ENCODE measurements at regions not wholly inside any gene's neighbourhood (a gene's known extent, or its start where the extent isn't known, plus 50 kb on each side); places are given as distances from the start of the nearest gene placed in this dataset.
"Not testable (repeated sequence)": the region's sequence is repeated elsewhere in the genome, so short reads cannot be mapped to it uniquely, and the experiment has no call there.

- no peak for DNase-seq
Measured at GRCh38 chr7:51644216-51644615, 327.6 kb upstream of the COBL start.

GRCh38 chr7:51640841-51641240 is 324.2 kb upstream of the COBL start:
- DNase-seq: no peak

DNA sequence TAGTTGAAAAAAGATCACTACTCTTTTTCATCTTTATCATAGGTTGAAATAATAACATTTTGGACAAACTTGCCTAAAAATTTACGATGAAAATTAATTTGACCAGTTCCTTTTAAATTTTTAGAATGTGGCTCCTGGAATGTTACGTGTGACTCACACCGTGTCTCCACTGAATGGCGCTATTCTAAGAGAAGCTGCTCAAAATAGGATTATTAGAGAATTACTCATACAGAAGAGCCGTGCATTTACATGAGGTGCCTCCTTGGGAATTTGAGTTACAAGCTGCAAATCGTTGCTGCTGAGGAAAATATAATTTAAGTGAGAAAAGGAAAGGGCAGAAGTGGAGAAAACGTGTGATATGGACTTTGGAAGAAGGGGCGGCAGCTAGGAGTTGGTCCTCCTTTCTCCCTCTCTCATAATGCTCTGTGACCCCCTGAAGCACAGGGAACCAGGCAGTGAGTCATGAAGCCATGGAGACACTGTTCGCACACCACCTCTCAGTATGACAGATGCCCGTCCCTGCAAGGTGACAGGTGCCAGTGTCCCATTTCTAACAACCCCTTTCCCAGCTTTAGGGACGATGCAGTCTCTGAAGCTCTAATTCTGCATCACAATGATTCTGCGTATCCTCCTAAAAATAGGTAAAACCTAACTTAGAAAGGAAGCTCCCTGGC is 323.2 kb upstream of the COBL start:
- DNase-seq: no peak

- no peak for DNase-seq
Measured at GRCh38 chr7:51636503-51636902, 319.9 kb upstream of the COBL start.

DNA sequence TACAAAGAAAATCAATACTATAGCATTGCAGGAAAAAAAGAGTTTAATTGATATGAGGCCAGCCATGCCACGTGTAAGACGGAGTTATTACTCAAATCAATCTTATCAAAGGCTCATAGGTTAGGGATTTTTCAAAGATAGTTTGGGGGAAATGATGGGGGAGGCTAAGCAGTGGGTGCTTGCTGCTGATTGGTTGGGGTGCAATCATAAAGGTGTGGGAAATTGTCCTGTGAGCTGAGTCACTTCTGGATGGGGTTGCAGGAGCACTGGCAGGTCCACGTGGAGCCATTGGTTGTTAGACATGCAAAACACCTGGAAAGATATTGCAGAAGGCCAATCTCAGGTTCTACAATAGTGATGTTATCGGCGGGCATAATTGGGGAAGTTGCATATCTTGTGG is 319.2 kb upstream of the COBL start:
- no peak for DNase-seq

DNA sequence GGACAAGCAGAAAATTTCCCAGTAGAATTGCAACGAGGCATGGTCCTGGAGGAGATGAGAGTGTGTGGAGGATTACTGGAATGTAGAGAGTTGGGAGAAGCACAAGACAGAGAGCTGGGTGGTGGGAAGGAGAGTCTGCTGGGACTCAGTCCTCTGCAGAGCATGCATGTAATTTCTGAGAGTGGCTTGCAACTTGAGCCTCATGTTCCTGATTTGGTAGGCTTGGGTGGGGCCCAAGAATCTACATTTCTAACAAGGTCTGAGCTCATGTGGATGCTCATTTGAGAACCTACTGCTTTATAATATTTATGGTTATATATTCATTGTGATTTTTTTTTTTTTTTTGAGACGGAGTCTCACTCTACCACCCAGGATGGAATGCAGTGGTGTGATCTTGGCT is 317.9 kb upstream of the COBL start:
- no peak for DNase-seq

- DNase-seq: no peak
Measured at GRCh38 chr7:51634025-51634424, 317.4 kb upstream of the COBL start.

GRCh38 chr7:51633596-51633995 is 317.0 kb upstream of the COBL start:
- DNase-seq: no peak

DNA sequence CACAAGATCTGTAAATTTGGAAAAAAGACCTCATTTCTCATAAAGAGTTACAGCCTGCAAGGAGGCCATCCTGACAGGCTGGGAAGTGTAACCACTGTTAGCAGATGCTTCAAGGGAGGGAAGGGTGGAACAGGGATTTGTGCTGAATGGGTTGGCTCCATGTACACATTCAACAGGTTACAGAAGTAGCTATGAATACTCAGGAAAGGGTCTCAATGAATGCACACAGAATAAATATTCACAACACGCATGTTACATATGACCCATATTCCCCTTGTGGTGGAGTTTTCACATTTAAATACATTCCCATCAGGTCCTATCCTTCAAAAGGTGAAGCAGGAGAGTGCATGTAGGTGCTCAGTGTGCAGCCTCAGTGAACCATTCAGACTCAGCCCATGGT is 316.4 kb upstream of the COBL start:
- no peak for DNase-seq

GRCh38 chr7:51630933-51631332 is 314.3 kb upstream of the COBL start:
- no peak for DNase-seq

DNA sequence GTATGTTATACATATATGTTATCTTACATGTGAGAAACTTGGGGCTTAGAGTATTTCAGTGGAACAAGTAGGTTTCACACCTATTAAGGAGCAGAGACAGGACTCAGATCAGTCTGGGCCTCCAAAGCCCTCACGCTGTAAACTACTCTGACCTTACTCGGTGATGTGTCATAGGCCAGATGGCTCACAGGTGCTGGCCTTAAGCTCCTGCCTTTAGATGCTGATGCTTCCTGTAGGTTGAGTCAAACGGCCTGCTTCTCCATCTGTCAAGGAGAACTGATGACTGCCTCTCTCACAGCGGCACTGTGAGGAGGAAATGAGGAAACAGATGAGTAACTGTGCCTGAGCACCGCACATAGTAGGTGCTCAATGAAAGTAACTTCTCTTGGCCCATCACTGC is 312.6 kb upstream of the COBL start:
- DNase-seq: no peak

DNA sequence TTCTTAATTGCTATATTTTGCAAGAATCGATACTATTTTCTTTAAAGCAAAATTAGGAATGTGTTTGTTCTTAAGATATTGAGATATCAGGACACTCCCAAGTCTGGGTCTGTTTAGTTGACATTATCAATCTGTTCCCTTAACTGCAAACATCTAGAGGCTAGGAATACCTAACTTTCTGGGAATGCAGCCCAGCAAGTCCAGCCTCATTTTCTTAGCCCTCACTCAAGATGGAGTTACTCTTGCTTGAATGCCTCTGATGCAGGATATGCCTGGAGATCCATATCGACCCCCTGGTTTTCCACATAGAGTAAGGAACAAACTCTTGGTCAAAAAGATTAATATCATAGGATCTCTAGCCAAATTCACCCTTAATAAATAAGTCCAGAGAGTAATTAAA is 305.3 kb upstream of the COBL start:
- no peak for DNase-seq

DNA sequence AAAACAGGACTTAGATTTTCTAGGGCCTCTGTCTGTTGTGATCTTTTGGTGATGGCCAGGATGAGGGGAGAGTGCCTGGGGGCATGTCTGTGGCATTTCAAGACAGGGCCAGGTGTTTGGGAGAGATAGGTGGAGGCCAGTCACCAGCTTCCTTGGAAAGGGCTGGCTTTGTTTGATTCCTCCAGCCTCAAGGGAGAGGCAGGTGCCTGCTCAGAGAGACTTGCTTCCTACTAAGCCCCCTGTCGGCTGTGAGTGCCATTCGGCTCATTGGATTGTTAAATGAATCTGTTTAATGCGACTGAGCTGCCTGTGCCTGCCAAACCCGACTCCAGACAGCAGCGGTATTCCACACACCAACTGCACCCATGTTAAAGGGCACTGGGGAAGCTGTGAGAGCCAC is 304.1 kb upstream of the COBL start:
- no peak for DNase-seq

DNA sequence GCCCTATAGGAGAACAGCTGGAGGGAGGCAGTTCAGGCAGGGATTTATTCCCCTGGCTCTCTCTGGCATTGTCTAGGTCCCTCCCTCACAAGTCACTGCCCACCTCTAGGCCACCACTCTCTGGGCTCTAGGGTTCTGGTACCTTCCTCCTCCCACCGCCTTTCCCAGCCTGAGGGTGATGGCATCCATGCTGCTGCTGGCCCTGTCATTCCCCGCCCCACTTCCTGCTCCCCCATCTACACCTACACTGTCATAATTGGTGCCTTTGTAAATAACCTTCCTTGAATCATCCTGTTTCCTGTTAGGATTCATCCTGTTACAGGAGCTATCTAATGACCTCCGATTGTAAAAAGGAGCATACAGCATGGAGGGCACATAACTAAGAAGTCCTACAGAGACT is 303.3 kb upstream of the COBL start:
- no peak for DNase-seq

- no peak for DNase-seq
Measured at GRCh38 chr7:51617686-51618085, 301.1 kb upstream of the COBL start.

GRCh38 chr7:51613911-51614357 is 297.3 kb upstream of the COBL start:
- no peak for DNase-seq

DNA sequence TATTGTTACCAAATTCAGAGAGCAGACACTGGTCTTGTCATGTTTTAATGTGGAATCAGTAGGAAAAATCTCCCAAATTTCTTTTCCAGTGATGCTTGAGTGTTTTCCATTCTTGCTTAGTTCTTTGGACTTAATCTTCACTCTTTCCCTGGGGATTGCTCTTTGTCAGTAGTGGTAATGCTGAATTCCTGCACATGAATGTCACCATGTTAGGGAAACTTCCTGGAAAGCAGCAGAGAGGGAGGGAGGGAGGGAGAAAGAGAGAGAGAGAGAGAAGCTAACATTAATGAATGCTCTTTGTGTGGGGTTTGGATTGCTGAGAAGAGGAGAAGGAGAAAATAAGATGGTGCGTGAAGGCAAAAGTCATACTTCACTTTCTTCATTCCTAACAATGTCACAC is 295.3 kb upstream of the COBL start:
- DNase-seq: no peak

- DNase-seq: no peak
Measured at GRCh38 chr7:51607447-51607846, 290.8 kb upstream of the COBL start.

DNA sequence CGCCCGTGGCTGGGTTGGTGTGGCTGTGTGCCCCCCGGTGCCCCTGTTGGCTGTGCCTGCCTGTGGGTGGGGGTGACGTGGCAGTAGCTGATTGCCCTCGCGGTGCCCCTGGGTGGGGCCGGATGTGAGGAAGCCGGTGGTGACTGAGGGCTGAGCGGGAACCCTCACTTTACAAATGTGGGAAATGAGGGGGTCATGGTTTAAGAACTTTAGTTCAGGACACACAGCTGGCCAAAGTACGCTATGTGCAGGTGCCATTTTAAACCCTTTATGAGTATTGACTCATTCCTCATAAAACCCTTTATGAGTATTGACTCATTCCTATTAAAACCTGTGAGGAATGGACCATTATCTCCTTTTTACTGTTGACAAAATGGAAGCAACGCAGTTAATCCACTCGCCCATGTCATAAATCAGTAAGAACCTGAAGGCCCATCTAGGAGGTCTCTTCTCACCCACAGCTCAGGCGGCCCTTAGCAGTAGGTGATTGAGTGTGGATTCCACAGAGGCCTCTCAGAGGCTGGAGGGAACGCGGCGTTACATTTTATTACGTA is 290.1 kb upstream of the COBL start:
- DNase-seq: no peak

GRCh38 chr7:51602376-51602775 is 285.8 kb upstream of the COBL start:
- no peak for DNase-seq

DNA sequence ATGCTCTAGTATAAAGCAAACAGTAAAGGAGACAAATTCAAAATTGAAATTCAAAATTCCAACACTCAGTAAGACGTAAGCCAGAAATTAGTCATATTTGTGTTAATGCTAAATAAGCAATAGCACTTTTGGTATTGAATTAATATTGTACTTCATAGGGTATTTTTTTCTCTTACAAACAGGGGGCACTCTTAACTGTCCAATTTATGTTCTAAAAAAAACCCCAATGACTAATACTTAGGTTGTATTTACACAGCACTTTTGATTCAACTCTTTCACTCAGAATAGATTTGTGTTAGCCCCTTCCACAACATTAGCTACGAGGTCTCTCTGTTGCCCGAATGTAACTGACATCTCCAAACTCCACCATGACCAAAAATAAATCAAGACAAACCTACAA is 284.9 kb upstream of the COBL start:
- DNase-seq: no peak

GRCh38 chr7:51599935-51600334 is 283.3 kb upstream of the COBL start:
- not testable (repeated sequence) for DNase-seq

GRCh38 chr7:51593628-51594027 is 277.0 kb upstream of the COBL start:
- no peak for DNase-seq

DNA sequence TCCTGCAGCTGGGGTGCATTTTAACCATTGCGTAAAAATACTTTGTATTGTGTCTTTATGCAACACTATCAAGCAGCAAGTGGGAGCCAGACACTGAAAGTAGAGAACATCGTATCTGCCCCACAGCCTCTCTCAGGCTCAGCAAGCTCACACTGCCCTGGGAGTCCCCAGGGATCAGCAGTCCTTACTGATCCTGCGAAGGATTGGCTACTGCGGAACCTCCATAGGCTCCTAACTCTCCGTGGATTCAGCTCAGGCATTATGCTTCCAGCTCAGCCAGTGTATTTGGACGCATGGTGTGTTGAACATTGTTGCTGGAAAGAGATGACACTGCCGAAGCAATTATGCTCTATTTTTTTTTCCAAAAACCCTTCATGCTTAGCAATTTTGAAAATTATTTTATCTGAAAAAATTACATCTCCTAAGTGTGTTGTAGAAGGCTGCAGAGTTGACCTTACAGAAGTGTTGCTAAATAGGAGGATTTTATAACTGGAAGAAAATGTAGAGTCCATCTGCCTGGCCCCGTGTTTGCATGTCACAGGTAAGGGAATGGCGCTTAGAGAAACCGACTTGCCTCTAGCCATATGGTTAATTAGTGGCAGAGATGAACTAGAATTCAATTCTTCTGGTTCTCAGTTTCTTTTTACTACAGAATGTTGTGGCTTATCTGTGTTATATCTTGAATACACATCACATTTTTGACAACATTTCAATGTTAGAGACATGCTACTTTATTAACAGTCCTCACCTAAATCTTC is 276.4 kb upstream of the COBL start:
- DNase-seq: no peak

DNA sequence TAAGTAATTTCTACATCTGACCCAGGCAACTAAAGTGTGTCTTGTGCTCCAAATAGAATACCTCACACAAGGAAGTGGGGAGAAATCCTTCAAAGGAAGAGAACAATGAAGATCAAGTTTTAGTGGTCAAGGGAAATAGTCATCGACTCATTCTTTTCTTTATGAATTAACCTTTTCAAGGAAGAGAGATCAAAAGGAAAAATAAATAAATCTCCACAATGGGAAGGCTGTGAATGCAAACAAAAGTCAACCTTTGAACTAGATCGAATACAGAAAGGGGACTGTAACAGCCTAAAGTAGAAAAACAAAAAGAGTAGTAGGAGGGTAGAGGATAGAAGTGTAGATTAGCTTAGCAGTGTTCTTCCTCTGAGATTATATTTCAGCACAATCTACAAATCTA is 274.6 kb upstream of the COBL start:
- DNase-seq: no peak
